ENCODE measurements at regions not wholly inside any gene's neighbourhood (a gene's known extent, or its start where the extent isn't known, plus 50 kb on each side); places are given as distances from the start of the nearest gene placed in this dataset.

- TF ChIP-seq ZNF740 (CRISPR knock-in tag; IDR thresholded peaks at IDR 0.05) (peak; percentile 73), ZNF740 (tag; IDR thresholded peaks at IDR 0.05) (peak in 1 of 2 experiments; percentile 83; a peak in 2 of 4 replicates), RBFOX2 (IDR thresholded peaks at IDR 0.05; ENCODE audit: low read depth, low read length) (peak; percentile 79), ZNF592 (IDR thresholded peaks at IDR 0.05) (peak; percentile 80), CBX3 (IDR thresholded peaks at IDR 0.05; ENCODE audit: borderline replicate concordance in 1 of 2, low read length in 2 of 2) (0 out of 3 replicates have a peak, but pooled peaks of 1 of the 2 experiments have one; percentile 40), GATAD2A (IDR thresholded peaks at IDR 0.05) (no peak), SMAD1 (IDR thresholded peaks at IDR 0.05; ENCODE audit: low read depth, low read length, partially characterized antibody) (no peak), TBP (optimal IDR thresholded peaks at IDR 0.05; ENCODE audit: low read depth, low read length) (peak; percentile 59), PBX2 (CRISPR knock-in tag; IDR thresholded peaks at IDR 0.05; ENCODE audit: low read depth) (no peak), PBX2 (tag; conservative IDR thresholded peaks at IDR 0.05; ENCODE audit: low read depth) (0 out of 2 replicates have a peak, but pooled peaks have one; percentile 3), ARHGAP35 (IDR thresholded peaks at IDR 0.05; ENCODE audit: partially characterized antibody) (no peak), ZBTB9 (CRISPR knock-in tag; IDR thresholded peaks at IDR 0.05) (peak; percentile 29; the same call in 1 of the 2 replicates), SREBF1 (IDR thresholded peaks at IDR 0.05; ENCODE audit: borderline replicate concordance, low read depth, low read length) (0 out of 2 replicates have a peak, but pooled peaks have one; percentile 20), ZNF277 (CRISPR knock-in tag; IDR thresholded peaks at IDR 0.05; ENCODE audit: borderline replicate concordance) (no peak), TARDBP (IDR thresholded peaks at IDR 0.05) (no peak)
Measured at GRCh38 chr14:101711041-101711856, 50.3 kb upstream of the PPP2R5C start (continued).

All from K562 (cell line).